HepG2 (cell line): ENCODE measurements at regions not wholly inside any gene's neighbourhood (a gene's known extent, or its start where the extent isn't known, plus 50 kb on each side); places are given as distances from the start of the nearest gene placed in this dataset.

Experiments
- POLR2A ChIP-seq, 2 experiments: IDR thresholded peaks; 2 replicates each; pipeline ENCODE4 v1.6.1; 2011; ENCODE audit warnings: low read depth in 2 of 2, low read length in 2 of 2, mild to moderate bottlenecking in 1 of 2, moderate library complexity in 1 of 2; ENCODE audit not compliant: insufficient read depth in 1 of 2
- STAT5B ChIP-seq: sonication (generic); formaldehyde crosslinking; IDR thresholded peaks from 2 replicates; pipeline ENCODE4 v1.4.0; 2020; ENCODE audit warnings: missing genetic modification reagents

GRCh38 chr9:87152256-87152655 lies 204.9 kb upstream of the GAS1 start:
- TF ChIP-seq POLR2A (IDR thresholded peaks at IDR 0.05; ENCODE audit: insufficient read depth in 1 of 2, low read depth in 2 of 2, low read length in 2 of 2) (no peak), STAT5B (no peak)
